ENCODE measurements at regions not wholly inside any gene's neighbourhood (a gene's known extent, or its start where the extent isn't known, plus 50 kb on each side); places are given as distances from the start of the nearest gene placed in this dataset.

- no peaks in the 10 kb centered on the region for H3K9me3 Mint-ChIP-seq
- H3K4me3 Mint-ChIP-seq: no peak overlapping the region
- H3K4me1 Mint-ChIP-seq: peaks cover 28% of the 10 kb centered on the region
- TF ChIP-seq, protein P1, sequence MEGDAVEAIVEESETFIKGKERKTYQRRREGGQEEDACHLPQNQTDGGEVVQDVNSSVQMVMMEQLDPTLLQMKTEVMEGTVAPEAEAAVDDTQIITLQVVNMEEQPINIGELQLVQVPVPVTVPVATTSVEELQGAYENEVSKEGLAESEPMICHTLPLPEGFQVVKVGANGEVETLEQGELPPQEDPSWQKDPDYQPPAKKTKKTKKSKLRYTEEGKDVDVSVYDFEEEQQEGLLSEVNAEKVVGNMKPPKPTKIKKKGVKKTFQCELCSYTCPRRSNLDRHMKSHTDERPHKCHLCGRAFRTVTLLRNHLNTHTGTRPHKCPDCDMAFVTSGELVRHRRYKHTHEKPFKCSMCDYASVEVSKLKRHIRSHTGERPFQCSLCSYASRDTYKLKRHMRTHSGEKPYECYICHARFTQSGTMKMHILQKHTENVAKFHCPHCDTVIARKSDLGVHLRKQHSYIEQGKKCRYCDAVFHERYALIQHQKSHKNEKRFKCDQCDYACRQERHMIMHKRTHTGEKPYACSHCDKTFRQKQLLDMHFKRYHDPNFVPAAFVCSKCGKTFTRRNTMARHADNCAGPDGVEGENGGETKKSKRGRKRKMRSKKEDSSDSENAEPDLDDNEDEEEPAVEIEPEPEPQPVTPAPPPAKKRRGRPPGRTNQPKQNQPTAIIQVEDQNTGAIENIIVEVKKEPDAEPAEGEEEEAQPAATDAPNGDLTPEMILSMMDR (conservative IDR thresholded peaks at IDR 0.05): no peak
- H3K27me3 Mint-ChIP-seq (ENCODE audit: low read depth): no peaks in the 10 kb centered on the region
- no peak overlapping the region for H3K27ac Mint-ChIP-seq (ENCODE audit: unreplicated experiment)
- no peaks in the 10 kb centered on the region for H3K36me3 Mint-ChIP-seq (ENCODE audit: low read depth)
- DNase-seq (ENCODE audit: low read depth, low spot score): no peak
Observed at GRCh38 chr5:10867389-10868303, 106.6 kb upstream of the DAP start.

GRCh38 chr5:10866913-10867312 is 105.9 kb upstream of the DAP start:
- H3K27me3 Mint-ChIP-seq (ENCODE audit: low read depth): no peaks in the 10 kb centered on the region
- no peak overlapping the region for H3K27ac Mint-ChIP-seq (ENCODE audit: unreplicated experiment)
- no peaks in the 10 kb centered on the region for H3K36me3 Mint-ChIP-seq (ENCODE audit: low read depth)

DNA sequence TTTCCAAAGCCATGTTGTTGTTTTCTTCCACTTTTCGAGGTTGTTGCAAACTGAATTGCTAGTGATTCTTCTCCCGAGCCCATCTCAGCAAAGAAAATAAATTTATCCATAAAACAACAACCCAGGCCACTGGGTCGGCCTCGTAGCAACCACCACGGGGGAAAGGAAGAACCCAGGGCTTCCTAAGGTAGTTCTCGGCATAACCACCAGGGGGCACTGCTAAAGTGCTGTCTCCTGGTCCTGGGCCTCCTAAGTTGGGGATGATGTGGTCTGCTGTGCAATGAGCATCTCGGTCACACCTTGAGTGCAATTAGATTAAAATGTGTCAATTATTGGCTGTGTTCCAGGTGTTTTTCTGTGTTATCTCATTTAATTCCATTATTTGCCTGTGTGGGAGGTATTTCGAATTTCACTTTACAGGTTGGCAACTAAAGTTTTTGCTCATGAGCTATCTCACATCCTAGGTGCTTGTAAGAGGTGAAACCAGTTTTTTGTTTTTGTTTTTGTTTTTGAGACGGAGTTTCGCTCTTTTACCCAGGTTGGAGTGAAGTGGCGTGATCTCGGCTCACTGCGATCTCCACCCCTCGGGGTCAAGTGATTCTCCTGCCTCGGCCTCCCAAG is 102.8 kb upstream of the DAP start:
- TF ChIP-seq, protein P1 (conservative IDR thresholded peaks at IDR 0.05): peak; percentile 82
- Mint-ChIP-seq H3K4me3 (no peak overlapping the region), H3K27me3 (ENCODE audit: low read depth) (no peaks in the 10 kb centered on the region), H3K9me3 (no peaks in the 10 kb centered on the region), H3K4me1 (peaks cover 34% of the 10 kb centered on the region), H3K36me3 (ENCODE audit: low read depth) (no peaks in the 10 kb centered on the region), H3K27ac (ENCODE audit: unreplicated experiment) (no peak overlapping the region)
- peak; percentile 68 for DNase-seq (ENCODE audit: low read depth, low spot score)

More at GRCh38 chr5:10866913-10867312, 105.9 kb upstream of the DAP start:
- H3K4me1 Mint-ChIP-seq: peaks cover 25% of the 10 kb centered on the region
- H3K4me3 Mint-ChIP-seq: no peak overlapping the region
- H3K9me3 Mint-ChIP-seq: no peaks in the 10 kb centered on the region
- TF ChIP-seq, protein P1 (conservative IDR thresholded peaks at IDR 0.05): no peak
- no peak for DNase-seq (ENCODE audit: low read depth, low spot score)

DNA sequence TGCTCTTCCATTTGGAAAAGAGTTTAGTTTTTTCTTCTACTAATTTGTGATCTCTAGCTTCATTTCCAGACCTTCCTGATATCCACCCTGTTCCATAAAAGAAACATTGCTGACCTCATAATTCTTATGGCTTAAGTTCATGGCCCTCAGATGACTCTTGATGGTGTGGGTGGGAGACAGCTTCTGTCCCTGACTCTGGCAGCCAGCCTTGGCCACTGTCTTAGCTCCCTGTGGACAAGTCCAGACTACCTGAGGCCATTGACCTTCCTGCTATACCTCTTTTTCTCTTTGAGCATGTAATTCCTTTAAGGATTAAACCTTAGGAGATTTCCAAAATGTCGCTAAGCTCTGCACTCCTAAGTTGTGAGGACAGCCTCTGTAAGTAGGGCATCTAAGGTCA is 101.1 kb upstream of the DAP start:
- H3K4me3 Mint-ChIP-seq: no peak overlapping the region
- no peaks in the 10 kb centered on the region for H3K9me3 Mint-ChIP-seq
- no peaks in the 10 kb centered on the region for H3K27me3 Mint-ChIP-seq (ENCODE audit: low read depth)
- H3K27ac Mint-ChIP-seq (ENCODE audit: unreplicated experiment): no peak overlapping the region
- peaks cover 49% of the 10 kb centered on the region for H3K4me1 Mint-ChIP-seq
- TF ChIP-seq, protein P1 (conservative IDR thresholded peaks at IDR 0.05): no peak
- H3K36me3 Mint-ChIP-seq (ENCODE audit: low read depth): no peaks in the 10 kb centered on the region
- DNase-seq (ENCODE audit: low read depth, low spot score): no peak

- H3K4me3 Mint-ChIP-seq: no peak overlapping the region
- TF ChIP-seq, protein P1 (conservative IDR thresholded peaks at IDR 0.05): no peak
- H3K27me3 Mint-ChIP-seq (ENCODE audit: low read depth): no peaks in the 10 kb centered on the region
- H3K4me1 Mint-ChIP-seq: peaks cover 51% of the 10 kb centered on the region
- no peaks in the 10 kb centered on the region for H3K36me3 Mint-ChIP-seq (ENCODE audit: low read depth)
- no peak for DNase-seq (ENCODE audit: low read depth, low spot score)
- no peak overlapping the region for H3K27ac Mint-ChIP-seq (ENCODE audit: unreplicated experiment)
- H3K9me3 Mint-ChIP-seq: no peaks in the 10 kb centered on the region
Observed at GRCh38 chr5:10861423-10861790, 100.4 kb upstream of the DAP start.

All from neural crest cell (in vitro differentiated cells).